ENCODE measurements at regions not wholly inside any gene's neighbourhood (a gene's known extent, or its start where the extent isn't known, plus 50 kb on each side); places are given as distances from the start of the nearest gene placed in this dataset.

DNA sequence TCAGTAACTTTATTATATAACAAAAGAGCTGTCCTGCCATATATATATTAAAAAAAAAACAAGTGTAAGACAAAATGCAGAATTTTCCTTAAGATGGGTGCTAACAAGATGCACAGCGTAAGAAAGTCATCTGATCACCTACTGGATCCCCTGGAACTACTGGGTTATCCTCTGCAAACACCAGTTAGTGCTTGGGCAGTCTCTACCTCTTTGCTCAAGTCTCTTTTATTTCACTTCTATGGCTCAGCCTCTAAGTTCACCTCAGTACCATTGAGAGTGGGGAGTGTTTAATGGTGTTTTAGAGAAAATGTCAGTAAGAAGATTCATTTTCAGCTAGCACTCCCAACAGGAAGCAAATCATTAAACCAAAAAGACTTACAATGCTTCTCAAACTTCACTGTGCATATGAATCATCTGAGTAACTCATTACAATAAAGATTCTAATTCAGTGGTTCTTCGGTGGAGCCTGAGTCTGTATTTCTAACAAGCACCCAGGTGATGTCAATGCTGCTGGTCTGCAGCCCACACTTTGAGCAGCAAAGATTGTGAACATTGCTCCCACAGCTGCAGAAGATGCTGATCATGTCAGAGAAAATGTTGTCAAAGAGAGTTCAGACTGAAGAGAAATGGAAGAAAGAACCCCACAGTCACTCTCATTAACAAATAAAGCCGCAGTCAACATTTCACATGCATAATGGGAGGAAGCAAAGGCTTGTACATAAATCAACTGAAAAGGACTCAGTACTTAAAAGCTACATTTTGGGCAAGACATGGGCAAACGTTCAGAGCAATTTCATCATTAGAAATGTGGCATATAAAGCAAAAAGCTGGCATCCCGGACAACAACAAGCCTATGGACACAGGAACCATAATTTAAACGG, 227.1 kb upstream of the ATP11B start:
- TF ChIP-seq, protein P1, sequence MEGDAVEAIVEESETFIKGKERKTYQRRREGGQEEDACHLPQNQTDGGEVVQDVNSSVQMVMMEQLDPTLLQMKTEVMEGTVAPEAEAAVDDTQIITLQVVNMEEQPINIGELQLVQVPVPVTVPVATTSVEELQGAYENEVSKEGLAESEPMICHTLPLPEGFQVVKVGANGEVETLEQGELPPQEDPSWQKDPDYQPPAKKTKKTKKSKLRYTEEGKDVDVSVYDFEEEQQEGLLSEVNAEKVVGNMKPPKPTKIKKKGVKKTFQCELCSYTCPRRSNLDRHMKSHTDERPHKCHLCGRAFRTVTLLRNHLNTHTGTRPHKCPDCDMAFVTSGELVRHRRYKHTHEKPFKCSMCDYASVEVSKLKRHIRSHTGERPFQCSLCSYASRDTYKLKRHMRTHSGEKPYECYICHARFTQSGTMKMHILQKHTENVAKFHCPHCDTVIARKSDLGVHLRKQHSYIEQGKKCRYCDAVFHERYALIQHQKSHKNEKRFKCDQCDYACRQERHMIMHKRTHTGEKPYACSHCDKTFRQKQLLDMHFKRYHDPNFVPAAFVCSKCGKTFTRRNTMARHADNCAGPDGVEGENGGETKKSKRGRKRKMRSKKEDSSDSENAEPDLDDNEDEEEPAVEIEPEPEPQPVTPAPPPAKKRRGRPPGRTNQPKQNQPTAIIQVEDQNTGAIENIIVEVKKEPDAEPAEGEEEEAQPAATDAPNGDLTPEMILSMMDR (IDR thresholded peaks at IDR 0.05), result no peak
- no peak for TF ChIP-seq EZH2 (IDR thresholded peaks at IDR 0.05; ENCODE audit: borderline replicate concordance, insufficient read depth, low read depth, low read length, poor library complexity, severe bottlenecking)
